Right hindlimb (tissue), 1 donor: ENCODE measurements at regions not wholly inside any gene's neighbourhood (a gene's known extent, or its start where the extent isn't known, plus 50 kb on each side); places are given as distances from the start of the nearest gene placed in this dataset.

Source experiments
- DNase-seq: peaks from one replicate; pipeline ENCODE4 v3.0.0-alpha.2; 2018

DNA sequence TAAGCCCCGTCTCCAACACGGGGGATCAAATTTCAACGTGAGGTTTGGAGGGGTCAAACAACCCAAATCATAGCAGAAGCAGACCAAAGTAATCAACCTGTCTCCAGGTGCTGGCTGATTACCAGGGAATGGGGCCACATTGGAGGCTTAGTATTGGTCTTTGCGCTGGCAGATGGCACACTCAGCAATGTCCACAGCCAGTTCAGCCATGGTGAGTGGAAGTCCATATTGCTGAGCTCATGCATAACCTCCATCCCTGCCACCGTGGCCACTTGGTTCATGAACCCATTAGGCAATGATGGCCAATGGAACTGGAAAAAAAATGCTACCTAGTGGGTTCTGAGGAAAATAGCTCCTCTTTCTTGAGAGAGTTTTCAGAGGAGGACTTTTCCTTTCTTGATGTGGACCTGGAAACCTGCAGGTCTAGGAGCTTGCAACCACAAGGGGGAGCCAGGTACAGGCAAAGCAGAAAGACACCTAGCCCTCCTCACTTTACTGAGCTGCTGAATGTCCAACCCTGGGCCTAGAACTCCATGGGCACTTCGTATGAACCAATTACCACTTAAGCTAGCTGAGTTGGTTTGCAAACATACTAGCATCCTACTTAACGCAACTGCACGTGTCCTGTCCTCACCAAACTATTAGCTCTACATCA is 128.0 kb upstream of the GYPC start:
- DNase-seq = peak; percentile 29

DNA sequence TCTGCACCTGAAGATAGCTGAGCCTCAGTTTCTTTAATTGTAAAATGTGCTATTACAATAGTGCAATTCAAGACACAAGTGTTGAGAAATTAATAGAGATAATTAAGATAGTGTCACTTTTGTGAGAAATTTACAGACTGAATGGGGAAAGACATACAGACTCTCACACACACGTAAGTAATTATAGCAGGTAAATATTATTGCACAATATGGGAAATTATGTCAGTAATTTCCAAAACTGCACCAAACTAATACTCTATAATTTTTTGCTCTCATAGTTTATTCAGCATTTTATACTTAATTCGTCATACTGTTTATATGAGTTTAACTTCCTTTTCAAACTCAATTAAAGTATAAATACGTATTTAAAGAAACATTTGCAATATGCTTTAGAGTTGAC is 124.9 kb upstream of the GYPC start:
- no peak for DNase-seq

DNA sequence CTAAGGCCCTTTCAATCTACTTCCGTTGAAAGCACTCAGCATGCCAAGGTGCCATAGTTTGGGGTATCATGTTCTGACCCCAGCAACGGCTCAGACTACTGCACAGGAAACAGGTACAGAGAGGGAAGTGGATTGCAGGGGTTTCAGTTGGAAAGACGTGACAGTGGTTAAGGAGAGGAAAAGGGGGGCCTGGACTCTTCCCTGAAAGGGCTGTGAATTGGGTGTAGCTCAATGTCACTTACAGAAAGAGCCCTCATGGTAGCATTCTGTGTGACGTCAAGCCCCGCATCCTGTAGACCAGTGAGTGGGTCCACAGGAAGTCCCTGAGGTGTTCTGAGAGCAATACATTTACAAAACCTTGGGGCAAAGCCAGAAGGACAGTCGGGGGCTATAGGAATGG is 121.5 kb upstream of the GYPC start:
- no peak for DNase-seq

DNA sequence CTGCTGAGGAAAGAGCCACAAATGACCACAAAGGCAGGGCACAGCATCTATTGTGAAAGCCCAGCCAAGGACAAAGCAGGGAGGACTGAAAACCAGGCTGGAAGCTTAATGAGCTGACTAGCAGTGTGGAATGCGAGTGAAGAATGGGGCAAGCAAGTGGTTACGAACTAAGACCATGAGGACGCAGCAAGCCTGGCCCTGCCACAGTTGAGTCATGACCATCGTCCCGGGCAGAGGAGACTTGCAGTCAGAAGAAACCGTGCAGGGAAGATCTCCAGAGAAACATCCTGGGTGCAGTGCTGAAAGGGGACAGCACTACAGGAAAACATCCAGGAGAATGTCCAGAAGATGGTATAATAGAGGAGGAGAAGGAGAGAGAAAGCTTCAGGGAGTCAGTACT is 120.5 kb upstream of the GYPC start:
- no peak for DNase-seq

DNA sequence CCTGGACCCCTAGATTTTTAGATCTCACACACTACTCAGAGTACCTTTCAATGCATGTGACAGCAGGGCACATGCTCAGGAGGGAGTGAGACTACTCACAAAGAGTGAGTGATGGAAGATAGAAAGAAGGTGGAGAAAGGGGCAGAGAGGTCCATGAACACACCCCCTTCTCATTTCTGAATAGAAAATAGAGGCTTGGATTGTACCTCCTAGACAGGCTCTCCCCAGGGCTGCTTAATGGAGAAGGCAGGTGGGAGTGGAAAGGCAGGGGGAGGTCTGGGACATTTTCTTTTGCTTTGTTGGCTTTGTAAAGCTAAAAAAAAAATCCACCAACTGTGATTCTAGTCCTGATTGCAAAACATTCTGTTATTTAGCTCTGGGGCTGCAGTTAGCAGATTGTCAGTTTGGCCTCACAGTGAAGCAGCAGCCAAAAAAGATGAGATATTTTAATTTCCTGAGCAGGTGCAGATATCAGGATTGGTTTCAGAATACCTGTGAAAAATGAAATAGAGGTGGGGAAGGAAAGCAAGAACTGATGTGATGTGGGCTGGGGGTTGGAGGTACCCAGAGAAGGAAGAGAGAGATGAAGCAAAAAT is 119.3 kb upstream of the GYPC start:
- no peak for DNase-seq

DNA sequence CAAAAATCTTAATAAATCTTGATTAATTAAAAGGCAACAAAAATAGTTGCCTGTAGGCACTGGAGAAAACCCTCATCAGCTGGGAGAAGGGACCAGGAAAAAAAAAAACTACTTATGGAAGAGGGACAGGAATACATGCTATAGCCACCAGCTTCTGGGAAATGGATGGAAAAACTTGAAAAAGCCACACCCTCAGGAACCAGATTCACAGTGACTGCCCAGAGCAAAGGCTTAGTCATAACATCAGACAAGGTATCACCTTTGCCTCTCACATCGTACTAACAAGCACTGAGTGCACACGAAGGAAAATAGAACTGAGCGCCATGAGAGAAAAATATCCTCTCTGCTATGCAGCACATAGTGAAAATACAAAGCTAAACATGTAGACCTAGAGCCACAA is 116.9 kb upstream of the GYPC start:
- no peak for DNase-seq

DNA sequence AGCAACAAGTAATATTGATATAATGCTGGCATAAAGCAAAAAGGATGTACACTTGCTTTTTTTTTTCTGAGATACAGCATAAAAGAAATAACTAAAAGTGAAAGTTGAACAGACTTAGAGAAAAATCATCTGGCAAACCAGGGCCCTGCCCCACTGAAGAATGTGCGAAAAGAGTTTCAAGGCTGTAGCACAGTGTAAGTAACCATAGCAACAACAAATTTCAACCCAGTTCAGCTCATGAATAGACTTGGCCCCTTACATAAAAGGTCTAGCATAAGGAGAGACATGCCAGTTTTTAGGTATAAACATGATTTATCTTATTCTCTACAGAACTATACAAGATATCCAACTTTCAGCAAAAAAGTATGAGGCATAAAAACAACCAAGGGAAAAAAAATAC is 113.7 kb upstream of the GYPC start:
- DNase-seq = no peak

DNA sequence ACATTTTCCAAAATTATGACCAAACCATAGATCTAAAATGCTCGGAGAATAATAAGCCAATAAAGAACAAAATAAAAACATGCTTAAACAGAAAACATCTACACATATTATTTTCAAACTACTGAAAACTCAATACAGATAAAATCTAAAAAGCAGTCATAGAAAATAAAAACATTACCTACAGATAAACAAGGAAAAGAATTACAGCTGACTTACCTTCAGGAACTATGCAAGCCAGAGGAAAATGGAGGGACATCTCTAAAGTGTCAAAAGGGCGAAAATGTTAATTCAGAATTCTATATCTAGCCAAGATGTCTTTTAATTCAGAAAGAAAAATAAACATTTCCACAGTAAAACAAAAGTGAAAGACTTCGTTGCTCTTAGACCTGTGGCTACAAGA is 112.9 kb upstream of the GYPC start:
- DNase-seq = no peak

DNA sequence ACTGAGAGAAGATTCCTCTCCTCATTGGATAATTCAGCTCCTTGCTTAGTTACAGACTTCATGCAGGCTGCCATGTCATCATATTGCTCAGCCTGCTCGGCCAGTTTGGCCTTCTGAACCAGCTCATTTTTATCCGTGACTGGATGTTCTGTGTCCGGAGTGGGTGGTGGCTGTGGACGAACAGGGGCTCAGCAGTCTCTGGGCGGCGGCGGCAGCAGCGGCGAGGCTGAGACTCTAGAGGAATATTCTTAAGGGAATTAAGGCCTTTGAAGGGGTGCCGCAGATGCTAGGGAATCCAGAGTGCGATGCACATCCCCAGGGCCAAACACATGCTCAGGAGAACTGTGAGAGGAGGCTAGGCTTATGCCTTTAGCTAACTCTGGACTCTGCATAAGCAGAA is 97.9 kb upstream of the GYPC start:
- DNase-seq = no peak

DNA sequence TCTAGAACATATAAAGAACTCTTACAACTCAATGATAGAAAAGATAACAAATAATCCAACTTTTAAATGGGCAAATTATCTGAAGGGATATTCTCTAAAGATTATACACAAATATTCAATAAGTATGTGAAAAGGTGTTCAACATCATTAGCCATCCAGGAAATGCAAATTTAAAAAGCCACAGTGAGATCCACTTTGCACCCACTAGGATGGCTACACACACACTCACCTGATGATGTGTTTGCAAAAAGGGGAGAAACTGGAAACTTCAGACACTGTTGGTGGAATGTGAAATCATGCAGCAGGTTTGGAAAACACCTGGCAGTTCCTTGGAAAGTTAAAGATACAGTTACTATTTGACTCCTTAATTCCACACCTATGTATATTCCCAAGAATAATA is 87.2 kb upstream of the GYPC start:
- DNase-seq = no peak

DNA sequence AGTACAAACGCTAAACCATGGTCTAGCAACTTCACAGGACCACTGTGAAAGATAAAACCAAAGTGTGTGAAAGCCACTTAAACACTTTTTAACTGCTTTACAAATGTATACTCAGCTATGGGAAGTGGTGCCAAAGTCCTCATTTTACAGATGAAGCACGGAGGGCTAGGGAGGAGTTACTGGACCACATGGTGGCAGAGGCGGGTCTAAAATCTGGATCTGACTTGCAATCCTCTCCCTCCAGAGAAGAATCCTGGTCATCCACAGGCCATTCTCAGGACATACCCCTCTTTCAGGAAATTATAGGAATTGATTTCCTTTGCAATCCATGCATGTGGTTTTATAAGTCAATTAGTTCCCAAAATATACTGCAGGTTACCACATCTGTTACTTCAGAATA is 84.6 kb upstream of the GYPC start:
- DNase-seq = no peak

DNA sequence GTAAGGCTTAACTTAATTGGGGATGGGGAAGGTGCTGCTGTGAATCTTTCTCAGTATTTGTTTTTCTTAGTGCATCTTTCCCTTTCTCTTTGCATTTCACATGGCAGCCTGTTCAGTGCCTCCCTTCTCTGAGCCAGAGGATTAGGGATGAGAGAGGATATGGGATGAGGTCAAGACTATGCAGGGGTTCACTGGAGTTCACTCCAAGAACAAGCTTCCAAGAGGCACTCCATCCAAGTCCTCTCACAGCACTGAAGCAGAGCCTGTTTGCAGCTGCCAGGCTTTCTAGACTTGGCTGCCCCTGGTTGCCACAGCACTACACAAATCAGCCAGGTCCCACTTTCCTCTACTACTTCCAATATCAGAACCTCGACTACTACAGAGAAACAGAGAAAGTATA is 80.3 kb upstream of the GYPC start:
- no peak for DNase-seq

DNA sequence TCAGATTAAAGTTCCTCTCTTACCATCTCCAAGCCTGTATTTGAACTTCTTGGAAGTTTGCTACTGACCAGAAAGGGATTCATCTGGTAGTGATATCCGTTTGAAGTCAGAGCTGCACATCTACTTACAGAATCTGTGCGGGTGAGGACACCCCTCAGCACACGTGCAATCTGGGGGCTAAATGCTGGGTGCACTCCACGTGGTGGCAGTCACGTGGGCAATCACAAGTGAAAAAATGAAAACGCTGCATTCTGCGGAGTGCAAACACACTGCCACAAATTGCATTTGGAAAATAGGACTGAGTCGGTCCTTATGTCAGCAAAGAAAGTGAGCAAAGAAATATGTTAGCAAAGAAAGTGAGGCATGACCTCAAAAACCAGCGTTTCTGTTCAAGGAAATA is 76.1 kb upstream of the GYPC start:
- no peak for DNase-seq

DNA sequence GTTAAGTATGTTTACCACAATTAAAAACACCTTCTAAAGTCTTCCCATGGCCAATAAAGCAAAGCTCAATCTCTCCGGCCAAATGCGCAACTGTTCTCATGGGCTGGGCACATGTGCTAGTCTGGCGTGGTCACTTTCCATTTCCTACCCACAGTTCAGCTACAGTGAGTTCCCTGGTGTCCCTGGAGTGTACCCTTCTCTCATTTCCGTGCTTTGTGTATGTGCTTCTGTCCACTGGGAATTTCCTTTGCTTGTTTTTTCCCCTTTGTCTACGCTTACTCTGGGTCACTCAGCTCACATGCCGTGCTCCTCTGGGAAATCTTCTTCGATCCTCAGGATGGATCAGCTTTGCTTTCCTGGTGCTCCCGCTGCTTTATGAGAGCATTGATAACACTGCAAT is 69.6 kb upstream of the GYPC start:
- DNase-seq = no peak

DNA sequence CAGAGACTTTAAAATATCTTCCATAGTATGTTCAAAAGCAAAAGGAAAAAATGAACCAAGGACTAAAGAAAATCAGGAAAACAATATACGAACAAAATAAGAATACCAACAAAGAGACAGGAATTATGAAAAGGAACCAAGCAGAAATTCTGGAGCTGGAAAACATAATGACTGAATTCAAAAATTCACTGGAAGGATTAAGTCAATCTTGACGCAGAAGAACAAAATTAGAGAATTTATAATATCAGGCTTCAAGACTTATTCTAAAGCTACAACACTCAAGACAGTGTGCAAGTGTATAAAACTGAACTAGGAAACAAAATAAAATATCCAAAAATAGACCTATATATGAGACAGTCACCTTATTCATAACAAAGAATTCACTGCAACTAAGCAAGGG is 56.9 kb upstream of the GYPC start:
- DNase-seq = no peak

DNA sequence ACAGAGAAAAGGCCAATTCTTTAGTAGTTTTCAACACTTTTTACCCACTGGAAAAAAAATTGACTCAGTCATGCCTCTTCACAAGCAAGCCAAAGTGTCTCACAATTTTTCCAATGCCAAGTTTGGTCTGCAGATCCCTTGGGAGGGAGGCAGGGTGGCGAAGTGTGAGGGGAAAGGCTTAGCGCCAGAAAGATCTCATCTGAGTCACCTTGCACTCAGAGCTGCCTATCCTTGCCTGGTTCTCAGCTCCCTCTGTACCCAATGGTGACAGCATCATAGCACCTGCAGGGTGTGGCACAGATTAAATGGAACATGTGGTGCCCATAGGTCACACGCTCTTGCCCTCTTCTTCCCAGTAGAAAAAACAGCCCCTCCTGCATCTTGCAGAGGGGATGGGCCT is 55.2 kb upstream of the GYPC start:
- no peak for DNase-seq

DNA sequence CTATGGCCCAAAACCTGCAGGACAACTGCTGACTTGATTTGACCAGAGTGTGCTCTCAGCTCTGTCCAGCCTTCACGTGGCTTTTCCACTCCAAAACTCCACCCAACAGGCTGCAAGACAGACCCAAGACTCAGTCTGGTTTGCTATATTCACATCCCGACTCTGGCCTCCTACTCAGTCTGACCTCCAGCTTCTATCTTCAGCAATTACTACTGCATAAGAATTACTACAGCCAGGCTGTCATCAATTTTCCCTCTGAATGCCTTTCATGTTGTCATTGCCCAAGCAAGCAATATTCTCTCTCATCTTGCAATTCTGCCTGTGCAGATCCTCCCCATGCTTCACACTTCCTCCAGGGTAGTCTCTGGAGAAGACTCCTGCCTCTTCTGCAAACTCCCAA is 53.6 kb upstream of the GYPC start:
- DNase-seq = no peak
